Stimulated activated CD8-positive, alpha-beta memory T cell treated with anti-CD3 and anti-CD28 coated beads, Interleukin-4, amount 100 ng/mL, for 1 hour (primary cell): ENCODE measurements at regions not wholly inside any gene's neighbourhood (a gene's known extent, or its start where the extent isn't known, plus 50 kb on each side); places are given as distances from the start of the nearest gene placed in this dataset.

Source experiments
- DNase-seq, 2 donors: peaks; one replicate each; pipeline ENCODE4 v3.0.0-alpha.2; 2020; ENCODE audit warnings: low read depth in 2 of 2, low spot score in 1 of 2

- no peak for DNase-seq
These were observed 54.9 kb downstream of the KLHDC7A start for GRCh38 chr1:18535391-18536210.

- DNase-seq: no peak
These were observed 55.6 kb downstream of the KLHDC7A start for GRCh38 chr1:18536356-18536755.

GRCh38 chr1:18536915-18537314 is 56.2 kb downstream of the KLHDC7A start:
- no peak for DNase-seq

- DNase-seq: no peak
These were observed 56.9 kb downstream of the KLHDC7A start for GRCh38 chr1:18537386-18538306.

GRCh38 chr1:18539171-18539570 is 58.4 kb downstream of the KLHDC7A start:
- DNase-seq: no peak

- no peak for DNase-seq
These were observed 59.5 kb downstream of the KLHDC7A start for GRCh38 chr1:18540136-18540765.

GRCh38 chr1:18541046-18541795 is 60.5 kb downstream of the KLHDC7A start:
- DNase-seq: no peak

- DNase-seq: no peak
These were observed 61.6 kb downstream of the KLHDC7A start for GRCh38 chr1:18542351-18542750.

GRCh38 chr1:18546026-18546425 is 65.3 kb downstream of the KLHDC7A start:
- no peak for DNase-seq

- DNase-seq: no peak
These were observed 66.7 kb downstream of the KLHDC7A start for GRCh38 chr1:18547460-18547859.

GRCh38 chr1:18548643-18549042 is 67.9 kb downstream of the KLHDC7A start:
- no peak for DNase-seq

GRCh38 chr1:18549106-18549505 is 68.4 kb downstream of the KLHDC7A start:
- no peak for DNase-seq

- DNase-seq: no peak
These were observed 69.2 kb downstream of the KLHDC7A start for GRCh38 chr1:18549906-18550305.

- DNase-seq: no peak
These were observed 71.9 kb downstream of the KLHDC7A start for GRCh38 chr1:18552631-18553030.

- DNase-seq: no peak
These were observed 72.7 kb downstream of the KLHDC7A start for GRCh38 chr1:18553388-18553787.

- no peak for DNase-seq
These were observed 73.4 kb downstream of the KLHDC7A start for GRCh38 chr1:18554099-18554498.

- DNase-seq: no peak
These were observed 73.9 kb downstream of the KLHDC7A start for GRCh38 chr1:18554597-18554996.

GRCh38 chr1:18555036-18555435 is 74.3 kb downstream of the KLHDC7A start:
- DNase-seq: no peak

GRCh38 chr1:18556364-18556763 is 74.3 kb upstream of the PAX7 start:
- DNase-seq: no peak

GRCh38 chr1:18557621-18558465 is 72.8 kb upstream of the PAX7 start:
- no peak for DNase-seq
